Testis (tissue), 2 donors: ENCODE measurements at regions not wholly inside any gene's neighbourhood (a gene's known extent, or its start where the extent isn't known, plus 50 kb on each side); places are given as distances from the start of the nearest gene placed in this dataset.

Experiments used
- CTCF ChIP-seq, 3 experiments: fragments of 450-650 bp in 2 of 3; fragments of 200-600 bp in 1 of 3; sonication (generic) in 1 of 3; IDR thresholded peaks; one replicate each; pipeline ENCODE4 v1.5.1; 2016 to 2019; ENCODE audit warnings: antibody characterized with exemption in 3 of 3, mild to moderate bottlenecking in 2 of 3, moderate library complexity in 1 of 3
- POLR2A ChIP-seq: fragments of 450-650 bp; IDR thresholded peaks from one replicate; pipeline ENCODE4 v1.6.1; 2017; ENCODE audit warnings: antibody characterized with exemption, mild to moderate bottlenecking, moderate library complexity

- no peak for TF ChIP-seq CTCF (IDR thresholded peaks at IDR 0.05)
- TF ChIP-seq POLR2A: no peak
Observed at GRCh38 chr13:85093808-85094207, 705.4 kb downstream of the SLITRK6 start.
